ENCODE measurements at regions not wholly inside any gene's neighbourhood (a gene's known extent, or its start where the extent isn't known, plus 50 kb on each side); places are given as distances from the start of the nearest gene placed in this dataset.

DNA sequence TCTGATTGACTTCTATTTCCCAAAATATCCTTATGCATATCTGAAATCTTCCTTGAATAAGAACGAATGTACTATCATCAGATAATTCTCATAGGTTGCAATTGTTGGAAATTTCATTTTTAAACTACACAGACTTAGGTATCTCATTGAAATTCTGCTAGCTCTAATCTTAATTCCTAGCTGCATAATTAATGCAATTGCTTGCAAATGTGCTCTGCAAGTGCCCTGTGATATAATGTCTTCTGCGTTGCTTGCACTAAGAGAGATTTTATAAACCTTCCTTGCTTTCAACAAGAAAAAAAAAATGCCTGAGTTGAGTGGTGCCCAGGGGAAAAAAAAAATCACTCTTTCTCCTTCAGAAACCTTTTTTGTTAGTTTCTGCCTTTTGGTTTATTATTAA is 354.9 kb downstream of the TFAP2A start:
- in situ Hi-C loops (cut with MboI; ENCODE audit: low sequenced_read_pairs): no loop called here

DNA sequence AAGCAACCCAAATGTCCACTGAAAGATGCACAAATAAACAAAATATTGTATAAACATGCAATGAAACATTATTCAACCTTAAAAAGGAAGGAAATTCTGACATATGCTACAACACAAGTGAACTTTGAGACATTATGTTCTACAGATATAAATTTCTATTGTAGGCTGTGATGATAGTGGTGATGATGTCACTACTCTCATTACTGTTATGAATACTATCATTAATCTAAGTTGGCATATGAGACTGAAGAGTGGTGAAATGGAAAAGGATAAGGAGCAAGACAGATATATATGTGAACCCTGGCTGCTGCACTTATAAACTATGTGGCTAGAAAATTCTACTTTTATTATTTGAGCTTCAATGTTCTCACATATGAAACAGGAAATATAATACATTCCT is 360.2 kb downstream of the TFAP2A start:
- in situ Hi-C loops (cut with MboI; ENCODE audit: low sequenced_read_pairs): no loop called here

DNA sequence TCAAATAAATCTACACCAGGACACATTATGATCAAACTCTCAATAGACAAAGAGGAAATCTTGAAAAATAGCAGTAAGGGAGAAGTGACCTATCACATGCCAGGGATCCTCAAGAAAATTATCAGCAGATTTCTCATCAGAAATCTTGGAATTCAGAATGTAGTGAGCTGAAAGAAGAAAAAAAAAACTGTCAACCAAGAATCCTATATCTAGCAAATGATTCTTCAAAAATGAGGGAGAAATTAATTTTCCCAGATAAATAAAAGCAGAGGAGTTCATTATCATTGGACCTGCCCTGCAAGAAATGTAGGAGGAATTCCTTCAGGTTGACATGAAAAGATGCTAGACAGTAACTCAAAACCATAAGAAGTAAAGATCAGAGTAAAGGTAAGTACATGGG is 363.6 kb downstream of the TFAP2A start:
- in situ Hi-C loops (cut with MboI; ENCODE audit: low sequenced_read_pairs): no loop called here

DNA sequence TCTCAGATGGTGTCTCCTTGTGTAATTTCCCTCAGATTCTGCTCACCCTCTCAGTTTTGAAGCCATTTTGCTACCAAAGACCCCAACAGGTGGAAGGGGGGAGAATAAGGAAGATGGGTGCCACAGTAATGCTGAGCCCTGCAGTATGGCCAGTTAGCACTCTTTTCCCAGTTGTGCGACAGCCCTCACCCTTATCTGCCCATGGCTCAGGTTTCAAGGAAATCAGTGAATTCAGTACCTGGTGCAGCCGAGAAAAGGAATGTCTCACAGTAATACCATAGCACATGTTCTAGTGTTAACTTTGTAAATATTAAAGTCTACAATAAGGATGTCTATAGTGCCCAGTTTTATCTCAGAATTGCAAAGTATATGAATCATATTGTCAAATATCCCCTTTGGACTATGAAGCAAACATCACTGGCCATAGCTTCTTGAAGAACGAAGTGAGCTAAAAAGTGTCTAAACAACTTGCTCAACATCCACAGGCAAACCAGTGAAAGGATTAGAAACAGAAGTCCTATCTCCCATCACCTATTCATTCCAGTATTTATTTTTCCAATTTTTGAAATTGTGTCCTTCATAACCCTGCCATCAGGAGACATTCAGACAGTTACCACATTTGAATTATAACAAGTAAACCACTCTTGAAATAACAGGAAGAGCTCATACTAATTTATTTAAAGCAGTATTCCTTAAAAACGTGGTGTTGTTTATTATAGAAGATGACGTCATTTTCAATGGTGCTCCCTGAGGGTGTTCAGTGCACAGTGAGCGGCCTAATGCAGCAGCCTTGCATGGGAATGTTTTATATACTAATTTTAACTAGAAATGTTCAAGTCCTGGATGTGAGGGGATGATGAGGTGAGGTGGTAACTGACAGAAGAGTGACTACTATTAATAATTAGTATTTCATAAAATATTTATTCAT is 366.2 kb downstream of the TFAP2A start:
- in situ Hi-C loops (cut with MboI; ENCODE audit: low sequenced_read_pairs): loop anchor here (25.0 kb wide), 1 partner anchor 364 kb away; the partner anchor contains the start of gene TFAP2A

DNA sequence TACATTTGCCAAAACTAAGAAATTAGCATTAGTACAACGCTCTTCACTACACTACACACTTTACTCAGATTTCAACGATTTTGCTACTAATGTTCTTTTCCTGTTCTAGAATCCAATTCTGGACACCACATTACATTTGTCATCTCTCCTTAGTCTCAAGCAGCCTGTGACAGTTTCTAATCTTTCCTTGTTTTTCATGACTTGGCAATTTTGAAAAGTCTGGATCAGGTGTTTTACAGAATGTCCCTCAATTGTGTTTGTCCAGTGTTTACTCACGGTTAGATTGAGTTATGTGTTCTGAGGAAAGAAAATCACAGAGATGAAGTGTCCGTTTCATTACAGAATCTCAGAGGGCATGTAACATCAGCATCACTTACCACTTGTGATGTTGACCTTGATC is 372.6 kb downstream of the TFAP2A start:
- in situ Hi-C loops (cut with MboI; ENCODE audit: low sequenced_read_pairs): loop anchor here (25.0 kb wide), 1 partner anchor 370 kb away; the partner anchor contains the start of gene TFAP2A

DNA sequence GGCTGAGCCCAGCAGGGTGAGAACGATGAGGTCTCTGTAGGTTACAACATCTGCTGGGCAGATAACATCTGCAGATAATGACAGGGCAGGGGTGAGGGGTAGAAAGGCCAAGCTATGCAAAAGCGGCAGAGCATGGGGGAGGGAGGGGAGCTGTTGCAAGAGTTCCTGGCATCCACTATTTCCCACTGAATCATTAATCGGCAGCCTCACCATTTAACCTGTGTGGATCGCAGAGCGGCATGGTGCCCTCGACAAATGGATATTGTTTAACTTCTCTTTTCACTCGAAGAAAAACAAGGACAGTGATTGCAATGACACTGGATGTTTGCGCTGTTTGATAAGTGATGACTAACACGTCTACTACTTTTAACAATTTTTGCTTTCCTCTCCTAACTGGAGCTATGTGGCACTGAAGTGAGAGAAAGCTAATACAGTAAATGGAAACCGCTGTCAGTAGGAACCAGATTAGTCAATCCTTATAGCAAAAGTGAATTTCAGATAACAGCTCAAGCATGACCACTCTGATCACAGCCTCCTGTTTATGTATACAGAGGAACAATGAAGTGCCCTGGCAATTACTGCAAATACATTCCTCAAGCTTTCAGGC is 381.5 kb downstream of the TFAP2A start:
- in situ Hi-C loops (cut with MboI; ENCODE audit: low sequenced_read_pairs): loop anchor here (25.0 kb wide), 1 partner anchor 379 kb away; the partner anchor contains the start of gene TFAP2A

GRCh38 chr6:10031617-10032016 is 383.3 kb downstream of the TFAP2A start:
- in situ Hi-C loops (cut with MboI; ENCODE audit: low sequenced_read_pairs): loop anchor here (25.0 kb wide), 1 partner anchor 381 kb away; the partner anchor contains the start of gene TFAP2A

GRCh38 chr6:10030942-10031537 is 383.8 kb downstream of the TFAP2A start:
- in situ Hi-C loops (cut with MboI; ENCODE audit: low sequenced_read_pairs): loop anchor here (25.0 kb wide), 1 partner anchor 381 kb away; the partner anchor contains the start of gene TFAP2A

DNA sequence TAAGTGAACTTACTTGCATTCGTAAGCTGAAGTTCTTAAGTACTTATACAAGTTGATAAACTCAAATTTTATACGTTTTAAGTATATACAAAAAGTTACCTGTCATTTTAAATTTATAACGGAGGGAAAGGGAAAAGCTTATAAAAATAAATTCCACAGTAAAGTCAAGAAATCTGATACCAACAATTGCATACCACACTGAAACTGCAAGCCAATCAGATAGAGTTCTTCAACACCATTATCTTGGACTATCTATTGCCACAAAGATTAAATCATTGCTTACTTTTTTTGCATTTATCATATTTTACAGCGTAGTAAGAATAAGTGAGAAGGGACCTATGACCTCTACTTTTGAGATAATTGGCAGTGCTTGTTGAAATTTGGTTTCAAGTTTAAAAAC is 386.7 kb downstream of the TFAP2A start:
- in situ Hi-C loops (cut with MboI; ENCODE audit: low sequenced_read_pairs): loop anchor here (25.0 kb wide), 1 partner anchor 384 kb away; the partner anchor contains the start of gene TFAP2A

GRCh38 chr6:10019851-10020250 is 395.0 kb downstream of the TFAP2A start:
- in situ Hi-C loops (cut with MboI; ENCODE audit: low sequenced_read_pairs): no loop called here

DNA sequence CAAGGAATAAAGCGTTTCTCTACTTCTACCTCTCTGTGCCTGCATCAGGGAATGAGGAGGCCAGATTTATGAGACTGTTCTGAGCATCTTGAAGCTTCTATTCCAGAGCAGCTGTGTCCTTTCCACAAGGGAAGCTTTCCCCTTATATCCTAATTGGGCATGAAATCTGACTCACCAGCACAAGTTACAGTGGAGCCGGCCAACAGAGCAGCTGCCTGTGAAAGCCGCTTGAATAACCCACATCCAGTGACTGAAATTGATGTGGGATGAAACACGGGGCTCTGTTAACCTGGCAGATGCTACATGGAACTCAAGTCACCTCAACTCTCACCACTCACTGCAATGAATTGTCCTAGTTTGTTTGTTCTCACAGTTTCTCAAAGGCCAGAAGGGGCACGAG is 400.3 kb downstream of the TFAP2A start:
- in situ Hi-C loops (cut with MboI; ENCODE audit: low sequenced_read_pairs): no loop called here

- in situ Hi-C loops (cut with MboI; ENCODE audit: low sequenced_read_pairs): no loop called here
Observed at GRCh38 chr6:10000551-10000950, 414.3 kb downstream of the TFAP2A start.

DNA sequence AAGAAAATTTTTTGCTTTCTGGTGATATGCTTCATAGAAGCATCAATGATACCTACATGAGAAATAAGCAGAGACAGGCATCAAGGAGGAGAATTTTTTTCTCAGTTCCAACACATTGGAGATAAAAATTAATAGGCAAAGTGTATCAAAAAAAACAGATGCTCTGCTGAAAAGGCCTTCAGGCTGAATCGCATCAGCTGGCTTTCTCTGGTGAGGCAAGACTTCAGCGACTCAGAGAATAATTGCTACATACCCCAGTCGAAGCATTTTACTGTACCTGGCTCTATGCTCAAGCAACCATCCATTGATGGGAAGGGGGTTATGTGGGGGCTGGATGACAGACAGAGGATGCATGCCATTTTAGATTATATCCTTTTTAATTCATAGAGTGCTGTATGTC is 415.1 kb downstream of the TFAP2A start:
- in situ Hi-C loops (cut with MboI; ENCODE audit: low sequenced_read_pairs): no loop called here

DNA sequence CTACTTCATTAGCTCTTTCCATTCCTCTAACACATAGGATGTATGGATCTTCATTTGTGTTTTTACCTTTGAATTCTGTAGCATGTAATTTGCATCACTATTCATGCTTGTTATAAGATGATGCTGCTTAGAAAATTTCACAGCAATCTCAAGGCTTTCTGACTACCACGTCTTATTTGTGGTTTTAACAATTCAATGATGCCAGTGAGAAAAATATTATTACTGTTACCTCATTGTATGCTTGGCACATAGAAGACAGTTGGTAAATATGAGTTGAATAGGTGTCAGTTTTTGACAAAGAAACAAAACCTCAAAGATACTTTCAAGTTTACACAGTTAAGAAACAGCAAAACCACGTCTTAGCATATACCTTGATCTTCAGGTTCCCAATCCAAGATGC is 428.6 kb downstream of the TFAP2A start:
- in situ Hi-C loops (cut with MboI; ENCODE audit: low sequenced_read_pairs): no loop called here

DNA sequence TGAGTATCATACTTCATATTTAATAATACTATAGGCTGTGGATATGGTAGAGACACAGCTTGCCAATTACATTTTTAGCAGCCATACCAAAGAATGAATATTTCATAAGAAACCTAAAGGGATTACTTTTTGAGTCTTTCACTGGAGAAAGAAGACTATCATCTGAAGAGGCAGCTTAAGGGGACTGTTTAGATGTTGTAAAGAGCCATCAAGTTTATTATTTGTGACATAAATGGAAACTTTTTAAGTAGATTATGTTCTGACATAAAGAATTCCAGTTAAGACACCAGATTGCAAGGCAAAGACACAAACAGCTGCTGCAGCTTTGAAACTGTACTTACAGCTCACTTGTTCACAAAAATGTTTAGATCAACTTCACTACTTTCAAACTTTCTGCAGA is 429.4 kb downstream of the TFAP2A start:
- in situ Hi-C loops (cut with MboI; ENCODE audit: low sequenced_read_pairs): no loop called here

DNA sequence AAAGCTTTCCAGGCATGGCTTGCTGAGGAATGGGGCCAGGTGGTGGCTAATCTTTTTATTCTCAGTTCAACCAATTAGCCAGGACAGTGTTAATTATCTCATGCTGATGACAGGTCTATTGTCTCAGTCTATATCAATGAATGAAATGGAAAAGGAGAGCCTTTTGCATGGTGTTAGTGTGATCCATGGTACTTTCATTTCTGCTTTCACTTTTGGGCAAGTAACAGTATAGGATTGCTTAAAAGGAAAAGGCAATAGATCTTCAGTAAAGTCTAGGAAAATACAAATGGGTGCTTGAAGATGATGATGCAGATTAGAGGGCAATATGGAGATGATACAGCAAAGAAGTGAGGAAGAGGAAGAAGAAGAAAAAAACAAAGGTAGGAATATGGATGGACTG is 430.3 kb downstream of the TFAP2A start:
- in situ Hi-C loops (cut with MboI; ENCODE audit: low sequenced_read_pairs): no loop called here

- in situ Hi-C loops (cut with MboI; ENCODE audit: low sequenced_read_pairs): no loop called here
Observed at GRCh38 chr6:9983168-9983567, 431.7 kb downstream of the TFAP2A start.

- in situ Hi-C loops (cut with MboI; ENCODE audit: low sequenced_read_pairs): no loop called here
Observed at GRCh38 chr6:9982215-9982614, 432.7 kb downstream of the TFAP2A start.

GRCh38 chr6:9979996-9980395 is 434.9 kb downstream of the TFAP2A start:
- in situ Hi-C loops (cut with MboI; ENCODE audit: low sequenced_read_pairs): no loop called here

DNA sequence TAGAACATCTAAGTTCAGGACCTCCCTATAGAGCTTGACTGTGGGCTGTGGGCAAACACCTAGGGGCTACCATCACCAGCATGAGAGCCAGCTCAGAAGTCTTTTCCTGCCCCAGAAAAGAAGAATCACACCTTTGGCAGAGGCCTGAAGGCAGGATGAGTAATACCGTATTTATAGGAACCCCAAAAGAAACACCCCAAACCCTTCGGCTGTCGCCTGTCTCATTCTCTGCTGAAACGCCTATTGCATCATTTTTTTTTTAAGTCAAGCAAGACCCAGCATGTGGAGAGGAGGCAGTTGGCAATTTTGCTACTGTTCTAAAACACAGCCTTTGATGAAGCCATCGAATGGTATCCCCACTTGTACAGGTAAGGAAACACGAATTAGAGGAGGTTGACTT is 436.4 kb downstream of the TFAP2A start:
- in situ Hi-C loops (cut with MboI; ENCODE audit: low sequenced_read_pairs): no loop called here

- in situ Hi-C loops (cut with MboI; ENCODE audit: low sequenced_read_pairs): no loop called here
Observed at GRCh38 chr6:9977411-9977810, 437.5 kb downstream of the TFAP2A start.

All from HL-60/S4 treated with phorbol 12-myristate 13-acetate at 8.2 ng/mL for 4 days and 3 days (cell line).